LNCAP (cell line): ENCODE measurements at regions not wholly inside any gene's neighbourhood (a gene's known extent, or its start where the extent isn't known, plus 50 kb on each side); places are given as distances from the start of the nearest gene placed in this dataset.
A peak's percentile ranks its signal among the peaks of the same experiment; 100 is the strongest.

Experiments used
- CTCF ChIP-seq: fragments of 450-650 bp; IDR thresholded peaks from 2 replicates; pipeline ENCODE4 v1.5.1; 2017; ENCODE audit warnings: mild to moderate bottlenecking

GRCh38 chr15:35211240-35211902 lies 126.3 kb upstream of the NANOGP8 start:
- TF ChIP-seq CTCF: no peak

GRCh38 chr15:35210370-35210769 lies 125.3 kb upstream of the NANOGP8 start:
- TF ChIP-seq CTCF: no peak

GRCh38 chr15:35209838-35210237 lies 124.7 kb upstream of the NANOGP8 start:
- TF ChIP-seq CTCF: no peak

- TF ChIP-seq CTCF: no peak
These were observed 123.3 kb upstream of the NANOGP8 start for GRCh38 chr15:35208353-35208752.

GRCh38 chr15:35206060-35206675 lies 121.1 kb upstream of the NANOGP8 start:
- peak; percentile 78 for TF ChIP-seq CTCF

GRCh38 chr15:35198197-35198596 lies 113.1 kb upstream of the NANOGP8 start:
- no peak for TF ChIP-seq CTCF

GRCh38 chr15:35197754-35198153 lies 112.7 kb upstream of the NANOGP8 start:
- TF ChIP-seq CTCF: no peak
